ENCODE measurements at regions not wholly inside any gene's neighbourhood (a gene's known extent, or its start where the extent isn't known, plus 50 kb on each side); places are given as distances from the start of the nearest gene placed in this dataset.

DNA sequence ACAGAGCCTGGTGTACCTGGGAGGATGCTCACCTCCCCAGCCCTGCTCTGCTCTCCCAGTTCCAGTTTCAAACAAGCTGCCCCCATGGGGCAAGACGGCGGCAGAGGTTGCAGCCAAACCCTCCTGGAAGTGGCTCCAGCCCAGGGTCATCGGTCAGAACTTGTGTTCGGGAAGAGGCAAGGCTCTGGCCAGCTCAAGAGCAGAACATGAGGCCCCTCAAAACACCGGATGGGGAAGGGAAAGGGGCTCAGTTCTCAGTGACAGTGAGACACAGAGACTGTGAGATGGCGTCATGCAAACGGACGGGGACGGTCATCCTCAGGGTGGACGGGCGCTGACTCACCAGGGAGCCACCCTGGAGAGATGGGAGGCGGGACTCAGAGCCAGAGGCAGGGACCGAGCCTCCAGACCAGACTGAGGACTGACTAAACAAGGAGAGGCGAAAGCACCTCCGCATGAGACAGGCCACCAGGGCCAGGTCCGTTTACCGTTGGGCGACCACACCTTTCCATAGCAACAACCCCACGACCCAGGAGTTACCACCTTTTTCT lies 63.9 kb upstream of the GALNT9 start:
- no peak for DNase-seq (ENCODE audit: low read depth, low spot score)
- TF ChIP-seq, protein P1, sequence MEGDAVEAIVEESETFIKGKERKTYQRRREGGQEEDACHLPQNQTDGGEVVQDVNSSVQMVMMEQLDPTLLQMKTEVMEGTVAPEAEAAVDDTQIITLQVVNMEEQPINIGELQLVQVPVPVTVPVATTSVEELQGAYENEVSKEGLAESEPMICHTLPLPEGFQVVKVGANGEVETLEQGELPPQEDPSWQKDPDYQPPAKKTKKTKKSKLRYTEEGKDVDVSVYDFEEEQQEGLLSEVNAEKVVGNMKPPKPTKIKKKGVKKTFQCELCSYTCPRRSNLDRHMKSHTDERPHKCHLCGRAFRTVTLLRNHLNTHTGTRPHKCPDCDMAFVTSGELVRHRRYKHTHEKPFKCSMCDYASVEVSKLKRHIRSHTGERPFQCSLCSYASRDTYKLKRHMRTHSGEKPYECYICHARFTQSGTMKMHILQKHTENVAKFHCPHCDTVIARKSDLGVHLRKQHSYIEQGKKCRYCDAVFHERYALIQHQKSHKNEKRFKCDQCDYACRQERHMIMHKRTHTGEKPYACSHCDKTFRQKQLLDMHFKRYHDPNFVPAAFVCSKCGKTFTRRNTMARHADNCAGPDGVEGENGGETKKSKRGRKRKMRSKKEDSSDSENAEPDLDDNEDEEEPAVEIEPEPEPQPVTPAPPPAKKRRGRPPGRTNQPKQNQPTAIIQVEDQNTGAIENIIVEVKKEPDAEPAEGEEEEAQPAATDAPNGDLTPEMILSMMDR (IDR thresholded peaks at IDR 0.05; ENCODE audit: insufficient read depth, low read length, missing control alignments): no peak
- no peak overlapping the region for H3K4me3 ChIP-seq (ENCODE audit: low read depth, low read length)
- CTCF ChIA-PET: no interaction called here
- POLR2A ChIA-PET: no interaction called here

DNA sequence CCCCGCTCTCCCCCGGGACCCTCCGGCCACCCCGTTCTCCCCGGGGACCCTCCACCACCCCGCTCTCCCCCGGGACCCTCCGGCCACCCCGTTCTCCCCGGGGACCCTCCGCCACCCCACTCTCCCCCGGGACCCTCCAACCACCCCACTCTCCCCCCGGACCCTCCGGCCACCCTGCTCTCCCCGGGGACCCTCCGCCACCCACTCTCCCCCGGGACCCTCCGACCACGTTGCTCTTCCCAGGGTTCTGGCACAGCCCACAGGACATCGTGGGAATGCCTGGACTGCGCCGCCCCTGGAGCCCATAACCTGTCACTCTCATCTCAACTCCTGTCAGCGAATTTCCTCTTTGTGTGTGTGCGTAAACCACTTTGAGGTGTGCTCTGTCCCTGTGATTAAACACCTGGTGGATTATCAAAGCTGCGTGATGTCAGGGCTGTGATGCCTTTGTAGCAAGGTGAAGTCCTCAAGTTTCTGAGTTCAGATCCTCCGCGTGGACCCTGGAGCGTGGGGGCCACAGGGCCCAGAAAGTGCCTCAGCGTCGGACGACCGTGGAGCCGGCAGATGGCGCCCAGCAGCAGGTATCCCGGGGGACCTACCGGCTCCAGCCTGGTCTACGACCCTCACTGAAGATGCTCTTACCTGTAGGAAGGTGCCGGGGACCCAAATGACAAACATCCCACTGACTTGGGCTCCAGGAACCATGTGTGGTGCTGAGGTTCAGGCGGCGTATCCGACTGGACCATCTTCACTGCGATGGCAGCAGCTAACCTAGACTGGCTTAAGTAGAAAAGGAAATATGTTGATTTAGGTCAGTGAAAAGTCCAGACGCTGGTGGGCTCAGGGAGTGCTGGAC lies 63.2 kb upstream of the GALNT9 start:
- POLR2A ChIA-PET: no interaction called here
- CTCF ChIA-PET: no interaction called here
- TF ChIP-seq, protein P1 (IDR thresholded peaks at IDR 0.05; ENCODE audit: insufficient read depth, low read length, missing control alignments): no peak
- no peak overlapping the region for H3K4me3 ChIP-seq (ENCODE audit: low read depth, low read length)
- no peak for DNase-seq (ENCODE audit: low read depth, low spot score)

DNA sequence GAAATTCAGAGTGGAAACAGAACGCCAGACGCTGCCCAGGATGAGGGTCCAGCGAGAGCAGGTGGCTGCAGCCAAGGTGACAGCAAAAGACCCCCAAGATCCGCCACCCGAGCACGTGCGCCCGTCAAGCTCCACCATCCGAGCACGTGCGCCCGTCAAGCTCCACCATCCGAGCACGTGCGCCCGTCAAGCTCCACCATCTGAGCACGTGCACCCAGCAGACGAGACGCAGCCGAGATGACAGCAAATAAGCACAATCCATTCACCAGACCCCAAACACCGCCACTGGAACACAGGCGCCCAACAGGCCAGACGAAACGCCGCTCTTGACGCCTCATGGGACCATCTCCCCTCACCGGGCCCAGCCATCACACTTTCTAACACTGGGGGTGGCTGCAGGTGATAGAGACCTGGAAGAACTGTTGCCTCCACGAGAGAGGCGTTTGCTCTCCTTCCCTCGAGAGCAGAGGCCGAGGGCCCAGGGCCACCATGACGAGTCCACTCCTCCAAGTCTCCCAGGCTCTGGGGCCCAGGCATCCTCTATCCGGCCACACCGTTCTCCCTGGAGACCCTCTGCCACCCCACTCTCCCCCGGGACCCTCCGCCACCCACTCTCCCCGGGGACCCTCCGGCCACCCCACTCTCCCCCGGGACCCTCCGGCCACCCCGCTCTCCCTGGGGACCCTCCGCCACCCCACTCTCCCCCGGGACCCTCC lies 62.1 kb upstream of the GALNT9 start:
- CTCF ChIA-PET: no interaction called here
- TF ChIP-seq, protein P1 (IDR thresholded peaks at IDR 0.05; ENCODE audit: insufficient read depth, low read length, missing control alignments): no peak
- no peak for DNase-seq (ENCODE audit: low read depth, low spot score)
- POLR2A ChIA-PET: no interaction called here
- H3K4me3 ChIP-seq (ENCODE audit: low read depth, low read length): no peak overlapping the region

DNA sequence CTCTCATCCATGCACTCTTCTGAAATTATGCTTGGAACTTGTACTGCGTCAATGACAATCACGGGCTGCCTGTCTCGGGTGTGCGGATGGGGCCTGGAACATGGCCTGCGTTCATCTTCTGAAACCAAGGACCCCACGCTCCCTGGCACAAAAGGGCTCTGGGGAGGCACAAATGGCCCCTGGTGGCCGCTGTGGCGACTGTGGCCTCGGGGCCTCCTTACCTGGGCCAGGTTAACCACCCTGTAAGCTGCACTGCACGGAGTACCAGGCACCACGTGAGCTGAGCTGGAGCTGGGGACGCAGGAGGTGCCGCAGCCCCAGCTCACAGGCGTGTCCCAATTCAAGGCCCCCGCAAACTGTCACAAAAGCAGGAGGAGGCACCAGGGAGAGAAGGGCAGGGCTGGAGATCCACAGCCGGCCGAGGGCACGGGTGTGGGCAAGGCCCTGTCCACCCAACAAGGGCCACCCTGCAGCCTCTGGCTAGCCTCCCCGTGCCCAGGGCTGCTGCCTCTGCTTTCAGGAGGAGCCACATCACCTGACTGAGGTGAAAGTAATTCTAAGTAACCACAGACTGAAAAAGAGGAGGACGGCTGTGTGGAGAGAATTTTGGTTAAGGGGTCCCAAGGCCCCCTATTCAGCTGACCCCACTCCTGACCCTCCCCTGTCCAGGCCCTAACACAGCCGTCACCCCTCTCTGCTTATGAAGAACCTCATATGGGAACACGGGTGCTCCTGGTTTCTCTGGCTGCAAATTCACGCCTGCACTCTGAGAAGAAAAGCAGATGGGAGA lies 61.1 kb upstream of the GALNT9 start:
- TF ChIP-seq, protein P1 (IDR thresholded peaks at IDR 0.05; ENCODE audit: insufficient read depth, low read length, missing control alignments): no peak
- ChIA-PET POLR2A (no interaction called here), CTCF (no interaction called here)
- H3K4me3 ChIP-seq (ENCODE audit: low read depth, low read length): no peak overlapping the region
- DNase-seq (ENCODE audit: low read depth, low spot score): no peak

DNA sequence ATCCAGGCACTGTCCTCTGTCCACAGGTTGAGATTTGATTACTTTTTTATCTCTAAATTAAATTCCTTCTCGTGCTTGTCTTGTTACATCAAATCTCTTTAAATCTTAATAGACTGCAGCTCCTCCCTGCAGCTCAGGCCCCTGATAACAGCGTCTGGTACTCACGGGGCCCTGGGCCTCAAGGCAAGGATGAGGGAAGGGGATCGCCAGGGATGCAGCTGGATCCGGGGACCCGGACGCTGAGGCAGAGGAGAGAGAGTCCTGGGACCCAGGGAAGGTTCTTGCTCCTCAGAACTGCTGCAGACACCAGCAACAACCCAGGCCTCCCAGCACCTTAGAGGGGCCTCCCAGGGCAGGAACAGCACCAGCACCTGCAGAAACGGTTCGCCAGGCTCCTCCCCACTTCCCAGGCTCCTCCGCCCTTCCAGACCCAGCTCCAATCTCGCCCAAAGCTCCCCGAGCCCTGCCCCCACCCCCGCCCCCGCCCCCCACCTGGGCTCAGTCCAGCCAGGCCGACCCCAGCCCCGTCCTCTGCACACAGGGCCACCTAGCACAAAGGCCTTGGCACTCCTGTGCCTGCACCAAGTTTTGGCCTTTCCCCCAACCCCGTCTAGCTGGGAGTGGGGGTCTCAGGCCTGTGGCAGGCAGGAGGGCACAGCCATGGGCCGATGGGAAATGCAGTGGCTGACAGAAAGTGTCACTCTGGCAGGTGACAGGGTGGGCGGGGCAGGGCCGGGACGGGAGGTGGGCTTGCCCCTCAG lies 60.3 kb upstream of the GALNT9 start:
- CTCF ChIA-PET: no interaction called here
- H3K4me3 ChIP-seq (ENCODE audit: low read depth, low read length): no peak overlapping the region
- POLR2A ChIA-PET: no interaction called here
- TF ChIP-seq, protein P1 (IDR thresholded peaks at IDR 0.05; ENCODE audit: insufficient read depth, low read length, missing control alignments): no peak
- no peak for DNase-seq (ENCODE audit: low read depth, low spot score)

Measured in AG04449 (cell line).